K562 (cell line): ENCODE measurements at regions not wholly inside any gene's neighbourhood (a gene's known extent, or its start where the extent isn't known, plus 50 kb on each side); places are given as distances from the start of the nearest gene placed in this dataset.

Experiments used
- ATAC-seq: fragments of 200-7000 bp; cut with Tn5 transposase; 3 replicates; pipeline ENCODE4 v1.9.1; 2020; ENCODE audit warnings: moderate library complexity
- BruUV-seq: library from RNA; stranded (reverse); fragments of 400-500 nt; replicated peaks from 2 replicates; lab custom pipeline; 2021; lab: Mats Ljungman, UMichigan
- CTCF ChIA-PET: fragments of 300-600 bp; formaldehyde crosslinking; extraction: SDS; loops from one replicate; lab custom pipeline; 2021; ENCODE audit warnings: low intra/inter-chr PET ratio; lab: Yijun Ruan, JAX
- POLR2A ChIA-PET: fragments of 300-600, 350-650 bp; sonication (Branson Sonifier 250); formaldehyde crosslinking; extraction: SDS; loops from one replicate; lab custom pipeline; 2021; ENCODE audit warnings: antibody characterized with exemption, inconsistent platforms; lab: Yijun Ruan, JAX
- DNase-seq, 4 experiments: peaks; one replicate each; pipeline versions ENCODE4 v3.0.0 to v3.0.0-alpha.2; 2011 to 2018; ENCODE audit warnings: low spot score in 3 of 4, mixed read lengths in 3 of 4; ENCODE audit errors: extremely low read depth in 1 of 4
- FAIRE-seq: peaks from 2 replicates; lab custom pipeline; 2011; peaks lifted over from hg19 to GRCh38; lab: Jason Lieb, UNC
- H2AFZ ChIP-seq: 2 replicates; pipeline ENCODE4 v1.6.0; 2011; ENCODE audit warnings: low read depth, low read length, control low read depth, inconsistent platforms
- H3K27ac ChIP-seq: fragments of 200-600 bp; 3 replicates; pipeline ENCODE4 v1.8.0; 2011; ENCODE audit warnings: low read depth, mild to moderate bottlenecking, control low read depth, inconsistent platforms, low read length, moderate library complexity, mixed read lengths; ENCODE audit errors: extremely low read depth
- H3K27me3 ChIP-seq, 2 experiments: fragments of 300-600 bp in 1 of 2; 2 replicates in 1 of 2; 3 replicates in 1 of 2; pipeline versions ENCODE4 v1.6.0 to v1.8.0; 2011; ENCODE audit warnings: inconsistent platforms in 2 of 2, low read length in 2 of 2, mild to moderate bottlenecking in 1 of 2, mixed read lengths in 1 of 2, moderate library complexity in 1 of 2; ENCODE audit not compliant: control insufficient read depth in 2 of 2, insufficient read depth in 2 of 2
- H3K36me3 ChIP-seq: fragments of 300-600 bp; 3 replicates; pipeline ENCODE4 v1.8.0; 2011; ENCODE audit warnings: mild to moderate bottlenecking, low read length, inconsistent platforms; ENCODE audit not compliant: control insufficient read depth, insufficient read depth
- H3K4me1 ChIP-seq, 2 experiments: fragments of 200-600 bp in 1 of 2; replicated peaks in 1 of 2; 2 replicates in 1 of 2; 3 replicates in 1 of 2; pipeline versions ENCODE4 v1.5.1 to v1.8.0; 2011; ENCODE audit warnings: inconsistent platforms in 2 of 2, low read length in 2 of 2, mild to moderate bottlenecking in 1 of 2, mixed read lengths in 1 of 2, moderate library complexity in 1 of 2; ENCODE audit not compliant: control insufficient read depth in 2 of 2, insufficient read depth in 2 of 2
- H3K4me2 ChIP-seq: 2 replicates; pipeline ENCODE4 v1.6.1; 2011; ENCODE audit warnings: low read length, control low read depth, inconsistent platforms, mixed read lengths; ENCODE audit not compliant: insufficient read depth
- H3K4me3 ChIP-seq: fragments of 200-600 bp; sonication (generic), shearing (Covaris generic); 2 replicates; pipeline ENCODE4 v1.5.1; 2016; ENCODE audit warnings: control low read depth, inconsistent platforms
- H3K79me2 ChIP-seq: fragments of 200-600 bp; 3 replicates; pipeline ENCODE4 v1.8.0; 2011; ENCODE audit warnings: low read length, inconsistent platforms; ENCODE audit not compliant: control insufficient read depth, insufficient read depth
- H3K9ac ChIP-seq, 2 experiments: 2 replicates each; pipeline versions ENCODE4 v1.6.0 to v1.6.1; 2011; ENCODE audit warnings: low read depth in 2 of 2, low read length in 2 of 2, control low read depth in 1 of 2, inconsistent platforms in 1 of 2, mild to moderate bottlenecking in 1 of 2, mixed read lengths in 1 of 2; ENCODE audit not compliant: insufficient read depth in 1 of 2
- H3K9me1 ChIP-seq: one replicate; pipeline ENCODE4 v1.6.0; 2011; ENCODE audit warnings: inconsistent platforms, mild to moderate bottlenecking, low read length, moderate library complexity; ENCODE audit not compliant: control insufficient read depth, insufficient read depth
- H3K9me3 ChIP-seq: replicated peaks from 2 replicates; pipeline ENCODE4 v1.5.1; 2011; ENCODE audit warnings: low read depth, low read length, inconsistent platforms; ENCODE audit not compliant: control insufficient read depth, insufficient read depth
- H4K20me1 ChIP-seq: replicated peaks from 2 replicates; pipeline ENCODE4 v1.6.1; 2011; ENCODE audit warnings: low read length, inconsistent platforms, mixed read lengths; ENCODE audit not compliant: control insufficient read depth, insufficient read depth
- COPS2 ChIP-seq: fragments of 450-650 bp; conservative IDR thresholded peaks from 2 replicates; pipeline ENCODE4 v1.6.1; 2016; ENCODE audit warnings: mild to moderate bottlenecking, moderate library complexity
- FOSL1 ChIP-seq: fragments of 200-800 bp; sonication (Bioruptor generic); conservative IDR thresholded peaks from 2 replicates; pipeline ENCODE4 v1.6.1; 2016; ENCODE audit warnings: missing genetic modification characterization, missing compliant biosample characterization
- PHF21A ChIP-seq: fragments of 450-650 bp; IDR thresholded peaks from 2 replicates; pipeline ENCODE4 v1.6.1; 2017; ENCODE audit warnings: low read depth, borderline replicate concordance
- ZFP1 ChIP-seq: fragments of 450-650 bp; formaldehyde crosslinking; IDR thresholded peaks from 2 replicates; pipeline ENCODE4 v1.4.0; 2020; ENCODE audit warnings: mild to moderate bottlenecking, mixed read lengths
- ZNF347 ChIP-seq: fragments of 450-650 bp; formaldehyde crosslinking; IDR thresholded peaks from 2 replicates; pipeline ENCODE4 v1.4.0; 2020; ENCODE audit warnings: low read depth, mild to moderate bottlenecking, moderate library complexity
- ZNF518B ChIP-seq: fragments of 250-450 bp; sonication (Bioruptor Pico); IDR thresholded peaks from 2 replicates; pipeline ENCODE4 v1.5.0; 2021; ENCODE audit warnings: mild to moderate bottlenecking, moderate library complexity
- WGBS: fragments of 100-300 bp; shearing (Covaris generic); methylation state at CpG from one replicate; pipeline ENCODE4 v1.1.6; 2016; ENCODE audit warnings: low coverage, mixed read lengths; ENCODE audit not compliant: insufficient coverage; ENCODE audit errors: missing lambda C conversion rate; 5-methylcytosine and 5-hydroxymethylcytosine counted together
- in situ Hi-C: fragments of 300-500 bp; cut with MboI; formaldehyde crosslinking; loops from 4 replicates; pipeline ENCODE4 v1.15.0; 2018; ENCODE audit warnings: inconsistent platforms, mixed read lengths
- intact Hi-C: fragments of 100-400 bp; cut with micrococcal nuclease; formaldehyde crosslinking; loops from 2 replicates; pipeline ENCODE4 v1.14.2; 2022

GRCh38 chr17:22242472-22242871, 550.1 kb downstream of the KCNJ18 start:
- POLR2A ChIA-PET, result no interaction called here
- Histone ChIP-seq H3K4me1 (no peaks in the 10 kb centered on the region), H3K27me3 (no peaks in the 10 kb centered on the region), H3K9me3 (no peaks in the 10 kb centered on the region), H3K4me2 (no peak overlapping the region), H3K79me2 (no peaks in the 10 kb centered on the region), H4K20me1 (no peaks in the 10 kb centered on the region), H3K36me3 (no peaks in the 10 kb centered on the region), H3K27ac (no peak overlapping the region), H3K4me3 (no peak overlapping the region), H3K9me1 (no peaks in the 10 kb centered on the region), H3K9ac (no peak overlapping the region), H2AFZ (no peak overlapping the region)
- BruUV-seq, result no TSS peak
- 43% methylated on average over 1 of the region's 1 CpG for WGBS
- ATAC-seq (no peak), DNase-seq (no peak), FAIRE-seq (no peak)
- CTCF ChIA-PET, result no interaction called here
- in situ Hi-C loops (no loop called here), intact Hi-C loops (no loop called here)
- no peak for TF ChIP-seq PHF21A
- TF ChIP-seq COPS2, result no peak
- TF ChIP-seq ZNF518B (CRISPR knock-in tag), result no peak
- TF ChIP-seq FOSL1 (tag), result no peak
- no peak for TF ChIP-seq ZFP1 (CRISPR knock-in tag)
- TF ChIP-seq ZNF347 (CRISPR knock-in tag), result no peak
